Left lung (tissue), 4 donors: ENCODE measurements at regions not wholly inside any gene's neighbourhood (a gene's known extent, or its start where the extent isn't known, plus 50 kb on each side); places are given as distances from the start of the nearest gene placed in this dataset.

Experiments
- ATAC-seq: fragments of 200-7000 bp; cut with Tn5 transposase; one replicate; pipeline ENCODE4 v1.9.1; 2020; ENCODE audit warnings: moderate library complexity
- DNase-seq, 4 donors: peaks; one replicate each; pipeline ENCODE4 v3.0.0-alpha.2; 2013 to 2020
- H3K27ac ChIP-seq, 2 donors: fragments of 200-600 bp; sonication (generic) in 1 of 2; one replicate each; pipeline versions ENCODE4 v1.5.0 to v1.8.0; 2020 to 2021
- H3K27me3 ChIP-seq, 2 donors: fragments of 200-600 bp; sonication (generic) in 1 of 2; one replicate each; pipeline versions ENCODE4 v1.5.0 to v1.8.0; 2020 to 2021
- H3K36me3 ChIP-seq, 2 donors: fragments of 200-600 bp; sonication (generic) in 1 of 2; one replicate each; pipeline versions ENCODE4 v1.5.0 to v1.8.0; 2020 to 2021
- H3K4me1 ChIP-seq, 2 donors: fragments of 200-600 bp; one replicate each; pipeline ENCODE4 v1.8.0; 2021
- H3K4me3 ChIP-seq, 2 donors: fragments of 200-600 bp; sonication (generic) in 1 of 2; one replicate each; pipeline versions ENCODE4 v1.5.0 to v1.8.0; 2020 to 2021; ENCODE audit warnings: mild to moderate bottlenecking in 1 of 2
- H3K9me3 ChIP-seq, 2 donors: fragments of 200-600 bp; sonication (generic) in 1 of 2; one replicate each; pipeline versions ENCODE4 v1.5.0 to v1.8.0; 2020 to 2021
- intact Hi-C, 2 donors: fragments of 100-400 bp; cut with DNase I; formaldehyde crosslinking; loops; one replicate each; pipeline versions ENCODE4 v1.11.2 to v1.14.2; 2022
- TF ChIP-seq, protein P1 (sequence below), 2 donors: fragments of 200-600 bp; sonication (generic) in 1 of 2; IDR thresholded peaks; one replicate each; pipeline versions ENCODE4 v1.5.0 to v1.8.0; 2021; ENCODE audit warnings: antibody characterized with exemption in 2 of 2
- donor health status: DM: no; HTN: yes; CAD: no.
- donor health status: DM: no; HTN: no; CAD: no.

DNA sequence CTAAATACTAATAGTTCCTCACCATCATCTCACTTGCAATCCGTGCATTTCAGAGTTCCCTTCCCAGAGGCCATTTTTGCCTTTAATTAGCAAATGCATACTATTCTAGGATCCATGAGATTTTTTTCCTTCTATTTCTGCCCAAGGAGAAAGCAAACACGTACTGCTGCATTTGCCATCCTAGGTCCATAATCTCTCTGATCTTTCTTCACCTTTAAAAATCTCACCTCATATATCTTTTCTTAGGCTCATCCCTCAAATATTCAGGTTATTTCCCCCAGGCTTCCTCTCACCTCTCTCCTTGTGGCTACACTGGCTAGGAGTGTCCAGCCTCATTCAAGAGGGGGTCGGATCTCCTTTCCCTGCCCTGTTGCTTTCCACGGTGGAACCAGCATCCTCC, 338.6 kb downstream of the SETD4 start:
- no peak for DNase-seq
- ATAC-seq = no peak
- H3K9me3 ChIP-seq = no peaks in the 10 kb centered on the region
- H3K36me3 ChIP-seq = no peaks in the 10 kb centered on the region
- intact Hi-C loops = no loop called here
- no peak overlapping the region for H3K4me3 ChIP-seq
- TF ChIP-seq, protein P1, sequence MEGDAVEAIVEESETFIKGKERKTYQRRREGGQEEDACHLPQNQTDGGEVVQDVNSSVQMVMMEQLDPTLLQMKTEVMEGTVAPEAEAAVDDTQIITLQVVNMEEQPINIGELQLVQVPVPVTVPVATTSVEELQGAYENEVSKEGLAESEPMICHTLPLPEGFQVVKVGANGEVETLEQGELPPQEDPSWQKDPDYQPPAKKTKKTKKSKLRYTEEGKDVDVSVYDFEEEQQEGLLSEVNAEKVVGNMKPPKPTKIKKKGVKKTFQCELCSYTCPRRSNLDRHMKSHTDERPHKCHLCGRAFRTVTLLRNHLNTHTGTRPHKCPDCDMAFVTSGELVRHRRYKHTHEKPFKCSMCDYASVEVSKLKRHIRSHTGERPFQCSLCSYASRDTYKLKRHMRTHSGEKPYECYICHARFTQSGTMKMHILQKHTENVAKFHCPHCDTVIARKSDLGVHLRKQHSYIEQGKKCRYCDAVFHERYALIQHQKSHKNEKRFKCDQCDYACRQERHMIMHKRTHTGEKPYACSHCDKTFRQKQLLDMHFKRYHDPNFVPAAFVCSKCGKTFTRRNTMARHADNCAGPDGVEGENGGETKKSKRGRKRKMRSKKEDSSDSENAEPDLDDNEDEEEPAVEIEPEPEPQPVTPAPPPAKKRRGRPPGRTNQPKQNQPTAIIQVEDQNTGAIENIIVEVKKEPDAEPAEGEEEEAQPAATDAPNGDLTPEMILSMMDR (IDR thresholded peaks at IDR 0.05) = no peak
- no peaks in the 10 kb centered on the region for H3K4me1 ChIP-seq
- H3K27ac ChIP-seq = no peak overlapping the region
- peaks cover 0 to 4% of the 10 kb centered on the region in 2 donors for H3K27me3 ChIP-seq

DNA sequence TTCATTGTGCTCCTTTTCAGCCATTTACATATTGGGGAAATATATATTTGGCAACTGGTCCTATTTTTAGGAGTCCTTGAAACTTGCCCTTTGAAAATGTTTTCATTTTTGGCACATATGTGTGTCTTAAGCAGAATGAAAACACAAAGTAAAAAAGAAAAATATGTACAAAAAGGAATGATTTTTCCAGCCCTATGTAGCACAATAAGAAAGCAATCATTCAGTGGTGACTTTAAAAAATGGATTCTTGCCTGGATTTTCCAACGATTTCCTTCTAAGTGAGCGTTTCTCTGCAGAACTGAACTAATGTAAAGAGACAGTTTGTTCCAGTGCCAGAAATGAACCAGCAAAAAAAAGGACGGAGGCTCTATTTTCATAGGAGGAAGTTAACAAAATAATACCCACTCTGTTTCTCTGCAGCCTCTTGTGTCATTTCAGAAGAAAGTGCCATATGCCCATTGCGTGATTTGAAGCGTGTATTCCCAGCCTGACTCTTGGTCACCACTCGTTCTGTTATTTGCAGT, 340.1 kb downstream of the SETD4 start:
- TF ChIP-seq, protein P1 (IDR thresholded peaks at IDR 0.05) = no peak
- Histone ChIP-seq H3K4me1 (no peaks in the 10 kb centered on the region), H3K36me3 (no peaks in the 10 kb centered on the region), H3K27ac (no peak overlapping the region), H3K9me3 (no peaks in the 10 kb centered on the region), H3K27me3 (no peaks in the 10 kb centered on the region), H3K4me3 (no peak overlapping the region)
- DNase-seq (no peak), ATAC-seq (no peak)
- intact Hi-C loops = no loop called here

DNA sequence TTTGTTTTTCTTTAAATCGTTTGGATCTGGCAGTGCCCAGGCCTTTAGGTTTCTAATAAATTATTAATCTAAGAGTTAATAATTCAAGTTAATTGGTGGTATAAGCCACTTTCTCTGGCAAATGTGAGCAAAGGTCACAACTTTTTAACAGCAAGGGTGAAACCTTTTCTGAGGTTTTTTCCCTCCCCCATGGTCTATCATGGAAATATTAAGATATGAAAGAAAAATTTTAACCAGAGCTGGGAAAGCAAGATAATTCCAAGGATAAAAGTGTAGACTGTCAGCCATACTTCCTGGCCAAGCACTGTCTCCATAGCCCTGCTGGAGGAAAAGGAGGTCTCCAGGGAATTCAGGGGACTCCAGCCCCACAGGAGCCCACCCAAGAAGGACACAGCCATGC, 341.2 kb downstream of the SETD4 start:
- Histone ChIP-seq H3K27ac (no peak overlapping the region), H3K9me3 (no peaks in the 10 kb centered on the region), H3K4me1 (no peaks in the 10 kb centered on the region), H3K27me3 (no peaks in the 10 kb centered on the region), H3K36me3 (no peaks in the 10 kb centered on the region), H3K4me3 (no peak overlapping the region)
- no peak for DNase-seq
- intact Hi-C loops = no loop called here
- TF ChIP-seq, protein P1 (IDR thresholded peaks at IDR 0.05) = no peak
- no peak for ATAC-seq

DNA sequence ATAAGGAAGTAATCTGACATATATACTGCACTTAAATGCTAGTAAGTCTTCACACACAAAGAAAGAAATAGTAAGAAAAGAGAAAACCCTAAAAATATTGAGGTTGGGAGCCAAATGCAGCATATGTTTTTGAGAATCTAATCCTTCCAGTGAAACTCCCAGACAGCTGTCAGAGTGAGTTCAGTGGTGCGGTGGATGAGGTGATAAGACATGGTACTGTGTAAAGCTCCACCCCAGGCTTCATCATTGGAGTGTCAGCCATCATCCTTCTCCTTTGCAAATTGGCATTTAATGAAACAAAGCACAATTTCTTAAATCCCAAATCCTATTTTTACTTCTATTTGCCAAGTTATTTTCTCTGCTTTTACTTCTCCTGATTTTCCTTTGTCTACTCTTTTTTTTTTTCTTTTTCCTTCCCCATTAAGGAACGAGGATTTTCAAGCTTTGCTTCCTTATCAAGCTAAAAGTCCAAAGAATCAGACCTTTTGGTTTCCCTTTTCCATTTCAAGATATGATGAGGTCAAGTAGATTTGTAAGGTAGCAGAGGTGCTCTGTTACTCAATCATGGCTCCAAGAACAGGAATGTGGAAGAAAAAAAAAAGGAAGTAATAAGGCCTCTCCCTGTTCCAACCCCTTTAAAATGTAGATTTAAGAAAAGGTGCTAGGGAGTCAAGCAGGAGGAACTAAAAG, 343.3 kb downstream of the SETD4 start:
- Histone ChIP-seq H3K27me3 (no peaks in the 10 kb centered on the region), H3K36me3 (no peaks in the 10 kb centered on the region), H3K4me1 (no peaks in the 10 kb centered on the region), H3K9me3 (no peaks in the 10 kb centered on the region), H3K27ac (no peak overlapping the region), H3K4me3 (no peak overlapping the region)
- intact Hi-C loops = no loop called here
- DNase-seq = no peak
- ATAC-seq = no peak
- TF ChIP-seq, protein P1 (IDR thresholded peaks at IDR 0.05) = no peak

DNA sequence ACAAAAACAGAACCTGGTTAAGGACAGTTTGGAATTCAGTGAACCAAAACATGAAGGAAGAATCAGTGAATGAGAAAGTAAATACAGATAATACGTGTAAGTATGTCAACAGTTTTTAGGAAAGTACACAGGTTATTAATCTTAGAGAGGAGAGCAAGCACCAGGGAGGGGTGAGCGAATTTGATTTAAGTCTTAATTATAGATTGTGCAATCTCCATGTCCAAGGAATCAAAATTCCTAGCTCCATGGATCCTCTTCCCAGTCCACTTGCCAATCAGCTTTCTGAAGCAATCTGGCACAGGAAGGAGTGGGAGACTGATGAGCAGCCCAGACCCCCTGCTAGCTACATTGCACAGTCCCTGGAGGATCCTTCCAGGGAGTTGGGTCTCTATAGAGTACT, 346.4 kb downstream of the SETD4 start:
- ATAC-seq = no peak
- H3K4me1 ChIP-seq = no peaks in the 10 kb centered on the region
- H3K27me3 ChIP-seq = no peaks in the 10 kb centered on the region
- no peak overlapping the region for H3K4me3 ChIP-seq
- no peak overlapping the region for H3K27ac ChIP-seq
- no peaks in the 10 kb centered on the region for H3K36me3 ChIP-seq
- TF ChIP-seq, protein P1 (IDR thresholded peaks at IDR 0.05) = no peak
- intact Hi-C loops = no loop called here
- H3K9me3 ChIP-seq = no peaks in the 10 kb centered on the region
- DNase-seq = no peak
